NCI-H1417 (cell line): ENCODE measurements at regions not wholly inside any gene's neighbourhood (a gene's known extent, or its start where the extent isn't known, plus 50 kb on each side); places are given as distances from the start of the nearest gene placed in this dataset.
"Not testable (repeated sequence)": the region's sequence is repeated elsewhere in the genome, so short reads cannot be mapped to it uniquely, and the experiment has no call there.

Experiments
- DNase-seq, 3 experiments: peaks; one replicate each; lab custom pipeline; 2025; lab: John Stamatoyannopoulos, UW

- peak in 1 of 3 experiments; percentile 55 for DNase-seq
Observed at GRCh38 chr1:195686764-195687163, 921.5 kb downstream of the KCNT2 start.

DNA sequence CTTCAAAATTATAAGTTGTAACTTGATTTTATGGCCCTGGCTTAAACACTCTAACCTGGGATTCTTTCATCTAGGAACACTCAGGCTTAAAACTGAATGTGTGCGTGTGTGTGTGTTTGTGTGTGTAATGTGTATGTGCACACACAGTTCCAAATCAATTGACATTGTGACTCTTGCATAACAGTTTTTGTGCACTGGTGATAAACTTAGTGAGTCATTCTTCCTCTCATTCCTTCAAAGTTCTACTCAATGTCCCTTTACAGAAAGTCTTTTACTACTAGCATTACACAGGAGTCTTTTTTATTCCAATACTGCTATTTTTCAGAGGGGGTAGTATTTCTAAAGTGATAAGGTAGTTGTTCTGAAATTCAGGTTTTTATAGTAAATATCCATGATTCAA, 943.6 kb downstream of the KCNT2 start:
- DNase-seq: no peak

DNA sequence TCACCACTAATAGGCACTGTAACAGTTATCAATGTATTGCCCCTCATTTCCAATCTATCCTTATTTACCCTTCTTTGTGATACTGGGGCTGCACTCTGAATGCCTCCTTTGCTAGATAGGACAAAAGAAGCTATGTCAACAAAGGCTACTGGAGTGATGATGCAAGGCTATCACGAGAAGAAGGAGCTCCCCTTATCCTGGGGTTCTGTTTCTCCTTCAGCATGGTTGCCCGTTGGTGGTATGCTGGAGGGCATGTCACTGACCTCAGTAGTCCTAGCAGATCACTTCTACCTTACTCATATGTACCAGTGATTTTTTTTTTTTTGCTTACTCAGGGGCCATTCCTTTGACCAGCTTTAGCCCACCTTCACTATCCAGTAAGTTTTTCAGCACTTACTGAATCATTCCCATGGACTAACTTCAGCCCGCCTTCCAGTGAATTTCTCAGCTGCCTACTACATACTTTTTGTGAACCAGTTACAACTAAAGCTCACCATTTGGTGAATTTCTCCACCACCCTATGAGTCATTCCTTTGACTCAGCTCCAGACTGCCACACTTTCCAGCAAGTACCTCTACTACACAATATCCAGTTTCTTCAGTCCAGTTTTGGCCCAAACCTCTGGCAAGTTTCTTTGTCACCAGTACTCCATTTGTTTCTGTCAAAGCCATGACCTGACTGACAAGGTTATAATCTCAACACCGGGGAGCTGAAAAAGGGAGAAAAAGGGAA, 944.5 kb downstream of the KCNT2 start:
- no peak for DNase-seq

GRCh38 chr1:195656780-195657179, 951.5 kb downstream of the KCNT2 start:
- DNase-seq: no peak

GRCh38 chr1:195648875-195649274, 959.4 kb downstream of the KCNT2 start:
- not testable (repeated sequence) for DNase-seq

DNA sequence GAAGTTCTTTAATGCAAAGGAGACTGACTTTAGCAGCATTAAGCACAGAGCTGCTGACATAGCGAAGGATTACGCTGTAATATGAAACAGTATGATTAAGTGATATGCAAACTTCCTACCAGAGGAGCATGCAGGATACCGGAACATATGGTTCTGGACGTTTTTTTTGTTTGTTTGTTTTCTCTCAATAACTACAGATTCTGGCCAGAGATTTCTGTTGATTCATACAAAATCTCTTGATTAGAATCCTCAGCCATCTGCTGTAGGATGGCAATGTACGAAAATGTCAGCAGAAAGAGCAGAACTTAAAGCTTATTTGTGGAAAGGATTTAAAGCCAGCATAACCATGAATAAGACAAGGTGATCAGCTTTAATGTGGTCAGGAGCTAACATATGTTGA, 970.7 kb downstream of the KCNT2 start:
- DNase-seq: peak in 1 of 3 experiments; percentile 15

- no peak for DNase-seq
Observed at GRCh38 chr1:195618287-195618686, 990.0 kb downstream of the KCNT2 start.

- no peak for DNase-seq
Observed at GRCh38 chr1:195617106-195617505, 991.1 kb downstream of the KCNT2 start.

DNA sequence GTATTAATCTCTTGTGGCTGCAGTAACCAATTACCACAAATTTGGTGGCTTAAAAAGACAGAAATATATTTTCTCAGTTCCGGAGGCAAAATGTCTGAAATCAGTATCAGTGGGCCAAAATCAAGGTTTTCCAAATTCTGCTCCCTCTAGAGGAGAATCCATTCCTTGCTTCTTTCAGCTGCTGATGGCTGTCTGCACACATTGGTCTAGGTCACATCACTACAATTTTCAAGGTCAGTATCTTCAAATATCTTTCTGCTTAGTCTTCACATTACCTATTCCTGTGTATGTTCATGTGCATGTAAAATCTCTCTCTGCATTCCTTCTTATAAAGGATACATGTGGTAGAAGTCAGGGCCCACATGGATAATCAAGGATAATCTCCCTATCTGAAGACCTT, 999.4 kb downstream of the KCNT2 start:
- DNase-seq: no peak

GRCh38 chr1:195606483-195606882, 1001.8 kb downstream of the KCNT2 start:
- no peak for DNase-seq

GRCh38 chr1:195604287-195604686, 1004.0 kb downstream of the KCNT2 start:
- no peak for DNase-seq

DNA sequence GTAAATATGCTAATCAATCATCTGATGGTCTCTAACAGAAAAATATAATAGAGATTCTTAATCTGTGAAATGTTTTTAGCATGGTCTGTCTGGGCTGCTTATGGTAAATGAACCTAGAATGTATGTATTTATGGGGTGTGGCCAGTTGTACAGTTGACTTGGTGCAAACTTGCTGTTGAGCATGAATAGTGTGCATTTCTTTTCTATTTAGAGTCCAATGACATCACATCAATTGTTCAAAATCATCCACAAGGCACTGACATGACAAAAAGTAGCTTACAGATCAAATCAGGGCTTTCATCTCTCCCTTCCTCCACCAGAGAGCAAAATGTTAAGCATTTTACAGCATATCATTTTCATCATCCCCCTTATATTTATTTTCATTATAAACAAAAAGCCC, 1010.3 kb downstream of the KCNT2 start:
- no peak for DNase-seq

- no peak for DNase-seq
Observed at GRCh38 chr1:195594773-195595172, 1013.5 kb downstream of the KCNT2 start.

DNA sequence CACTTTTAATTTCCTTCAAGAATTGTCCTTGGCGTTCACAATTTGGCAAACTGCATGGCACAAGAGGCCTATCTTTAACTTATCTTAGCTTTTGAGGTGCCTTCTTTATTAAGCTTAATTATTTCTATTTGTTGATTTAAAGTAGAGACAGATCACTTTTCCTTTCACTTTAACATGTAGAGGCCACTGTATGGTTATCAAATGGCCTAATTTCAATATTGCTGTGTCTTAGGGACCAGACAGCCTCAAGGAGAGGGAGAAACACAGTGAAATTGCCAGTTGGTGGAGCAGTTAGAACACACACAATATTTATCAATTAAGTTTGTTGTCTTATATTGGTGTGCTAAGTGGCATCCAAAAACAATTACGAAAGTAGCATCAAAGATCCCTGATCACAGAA, 1013.9 kb downstream of the KCNT2 start:
- DNase-seq: no peak

- DNase-seq: peak in 1 of 3 experiments; percentile 48
Observed at GRCh38 chr1:195591917-195592672, 1016.1 kb downstream of the KCNT2 start.

DNA sequence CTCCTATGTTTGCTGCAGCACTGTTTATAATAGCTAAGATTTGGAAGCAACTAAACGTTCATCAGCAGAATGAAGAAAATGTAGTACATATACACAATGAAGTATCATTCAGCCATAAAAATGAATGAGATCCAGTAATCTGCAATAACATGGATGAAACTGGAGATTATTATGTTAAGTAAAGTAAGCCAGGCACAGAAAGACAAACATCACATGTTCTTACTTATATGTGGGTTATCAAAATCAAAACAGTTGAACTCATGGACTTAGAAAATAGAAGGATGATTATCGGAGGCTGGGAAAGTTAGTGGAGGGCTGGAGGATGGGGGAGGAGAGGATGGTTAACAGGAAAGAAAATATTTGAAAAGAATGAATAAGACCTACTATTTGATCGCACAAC, 1017.6 kb downstream of the KCNT2 start:
- no peak for DNase-seq

GRCh38 chr1:195584870-195585624, 1023.2 kb downstream of the KCNT2 start:
- no peak for DNase-seq

GRCh38 chr1:195580988-195581387, 1027.3 kb downstream of the KCNT2 start:
- DNase-seq: no peak

- DNase-seq: no peak
Observed at GRCh38 chr1:195577748-195578147, 1030.5 kb downstream of the KCNT2 start.

GRCh38 chr1:195576641-195577040, 1031.6 kb downstream of the KCNT2 start:
- DNase-seq: peak in 2 of 3 experiments; percentile 47 to 87

DNA sequence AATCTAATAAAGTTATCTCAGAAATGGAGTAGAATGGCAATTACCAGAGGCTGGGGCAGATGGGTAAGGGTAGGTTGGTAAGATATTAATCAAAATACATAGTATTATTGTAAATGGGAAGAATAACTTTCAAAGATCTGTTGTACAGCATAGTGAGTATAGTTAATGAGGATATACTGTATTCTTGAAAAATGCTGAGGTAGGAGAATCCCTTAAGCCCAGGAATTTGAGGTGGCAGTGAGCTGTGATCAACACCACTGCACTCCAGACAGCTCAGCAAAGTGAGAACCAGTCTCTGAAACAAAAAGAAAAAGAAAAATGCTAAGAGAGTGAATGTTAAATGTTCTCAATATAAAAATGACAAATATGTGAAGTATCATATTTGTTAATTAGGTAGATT, 1033.7 kb downstream of the KCNT2 start:
- DNase-seq: no peak

- DNase-seq: no peak
Observed at GRCh38 chr1:195569934-195570333, 1038.3 kb downstream of the KCNT2 start.

- no peak for DNase-seq
Observed at GRCh38 chr1:195568389-195568788, 1039.9 kb downstream of the KCNT2 start.
